IMR-90 (cell line): ENCODE measurements at regions not wholly inside any gene's neighbourhood (a gene's known extent, or its start where the extent isn't known, plus 50 kb on each side); places are given as distances from the start of the nearest gene placed in this dataset.

Experiments
- ATAC-seq: fragments of 200-7000 bp; cut with Tn5 transposase; 2 replicates; pipeline ENCODE4 v1.9.1; 2020; ENCODE audit warnings: low read depth, mild to moderate bottlenecking, moderate library complexity
- BruUV-seq: library from RNA; stranded (reverse); fragments of 400-500 nt; replicated peaks from 2 replicates; lab custom pipeline; 2021; lab: Mats Ljungman, UMichigan
- CTCF ChIA-PET: fragments of 300-600 bp; formaldehyde crosslinking; extraction: SDS; loops from one replicate; lab custom pipeline; 2021; ENCODE audit warnings: antibody characterized with exemption; lab: Yijun Ruan, JAX
- POLR2A ChIA-PET: fragments of 300-600 bp; sonication (Branson Sonifier 250); formaldehyde crosslinking; loops from one replicate; lab custom pipeline; 2022; ENCODE audit warnings: antibody characterized with exemption; ENCODE audit not compliant: unreplicated experiment; lab: Charles Lee
- DNase-seq: peaks from one replicate; pipeline ENCODE4 v3.0.0; 2013
- H2AFZ ChIP-seq: replicated peaks from 2 replicates; pipeline ENCODE3; 2013; ENCODE audit warnings: low read length, mild to moderate bottlenecking; ENCODE audit not compliant: poor library complexity
- H2AK5ac ChIP-seq: 2 replicates; pipeline ENCODE4 v1.6.1; 2013; ENCODE audit warnings: low read depth, low read length, inconsistent platforms
- H2AK9ac ChIP-seq: replicated peaks from 2 replicates; pipeline ENCODE3; 2013; ENCODE audit warnings: mild to moderate bottlenecking, low read depth, low read length, moderate library complexity; ENCODE audit not compliant: poor library complexity
- H2BK120ac ChIP-seq: 2 replicates; pipeline ENCODE4 v1.6.1; 2013; ENCODE audit warnings: low read depth, low read length, inconsistent platforms
- H2BK15ac ChIP-seq: 3 replicates; pipeline ENCODE4 v1.6.1; 2013; ENCODE audit warnings: low read depth, low read length, inconsistent platforms
- H2BK20ac ChIP-seq: 2 replicates; pipeline ENCODE4 v1.6.1; 2013; ENCODE audit warnings: low read depth, mild to moderate bottlenecking, inconsistent platforms, low read length, moderate library complexity
- H2BK5ac ChIP-seq: 2 replicates; pipeline ENCODE4 v1.6.1; 2013; ENCODE audit warnings: mild to moderate bottlenecking, low read depth, low read length, inconsistent platforms; ENCODE audit not compliant: poor library complexity, severe bottlenecking
- H3K14ac ChIP-seq: replicated peaks from 2 replicates; pipeline ENCODE4 v1.6.1; 2013; ENCODE audit warnings: low read depth, low read length, inconsistent platforms
- H3K18ac ChIP-seq: 2 replicates; pipeline ENCODE4 v1.6.1; 2013; ENCODE audit warnings: low read depth, low read length, control low read depth
- H3K23ac ChIP-seq: 2 replicates; pipeline ENCODE4 v1.6.1; 2013; ENCODE audit warnings: low read depth, low read length, inconsistent platforms
- H3K27ac ChIP-seq: 2 replicates; pipeline ENCODE4 v1.5.1; 2013; ENCODE audit warnings: mild to moderate bottlenecking, control low read depth, low read length; ENCODE audit not compliant: insufficient read depth
- H3K27me3 ChIP-seq: 2 replicates; pipeline ENCODE4 v1.6.1; 2013; ENCODE audit warnings: low read length; ENCODE audit not compliant: control insufficient read depth, insufficient read depth
- H3K36me3 ChIP-seq: 2 replicates; pipeline ENCODE4 v1.6.1; 2013; ENCODE audit warnings: low read length, mixed read lengths; ENCODE audit not compliant: control insufficient read depth, insufficient read depth
- H3K4ac ChIP-seq: 2 replicates; pipeline ENCODE4 v1.6.1; 2013; ENCODE audit warnings: low read depth, low read length, inconsistent platforms
- H3K4me1 ChIP-seq: 2 replicates; pipeline ENCODE4 v1.6.1; 2013; ENCODE audit warnings: low read length, mixed read lengths; ENCODE audit not compliant: control insufficient read depth, insufficient read depth
- H3K4me2 ChIP-seq: 2 replicates; pipeline ENCODE4 v1.6.1; 2013; ENCODE audit warnings: low read depth, mild to moderate bottlenecking, control low read depth, low read length, moderate library complexity
- H3K4me3 ChIP-seq: 2 replicates; pipeline ENCODE4 v1.5.1; 2013; ENCODE audit warnings: low read depth, mild to moderate bottlenecking, control low read depth, low read length, moderate library complexity; ENCODE audit not compliant: insufficient read depth
- H3K56ac ChIP-seq: 2 replicates; pipeline ENCODE4 v1.6.1; 2013; ENCODE audit warnings: low read length, inconsistent platforms; ENCODE audit not compliant: insufficient read depth; ENCODE audit errors: extremely low read depth
- H3K79me1 ChIP-seq, 2 experiments: 2 replicates each; pipeline ENCODE4 v1.6.1; 2013; ENCODE audit warnings: low read length in 2 of 2, inconsistent platforms in 1 of 2, low read depth in 1 of 2
- H3K9ac ChIP-seq: 2 replicates; pipeline ENCODE4 v1.6.1; 2013; ENCODE audit warnings: low read depth, low read length, control low read depth
- H3K9me1 ChIP-seq: 2 replicates; pipeline ENCODE4 v1.6.1; 2013; ENCODE audit warnings: low read length, inconsistent platforms; ENCODE audit not compliant: insufficient read depth
- H3K9me3 ChIP-seq: 2 replicates; pipeline ENCODE4 v1.6.1; 2013; ENCODE audit warnings: low read length; ENCODE audit not compliant: control insufficient read depth, insufficient read depth
- H4K20me1 ChIP-seq: 2 replicates; pipeline ENCODE4 v1.6.1; 2013; ENCODE audit warnings: low read length, inconsistent platforms; ENCODE audit not compliant: insufficient read depth
- H4K5ac ChIP-seq: 2 replicates; pipeline ENCODE4 v1.6.1; 2013; ENCODE audit warnings: mild to moderate bottlenecking, low read depth, low read length, control low read depth
- H4K8ac ChIP-seq, 2 experiments: 2 replicates each; pipeline ENCODE4 v1.6.1; 2013; ENCODE audit warnings: low read depth in 2 of 2, low read length in 2 of 2, control low read depth in 1 of 2, inconsistent platforms in 1 of 2
- H4K91ac ChIP-seq: 2 replicates; pipeline ENCODE4 v1.6.1; 2013; ENCODE audit warnings: low read depth, low read length, inconsistent platforms; ENCODE audit not compliant: insufficient read depth
- BHLHE40 ChIP-seq: fragments of 150-350 bp; IDR thresholded peaks from 2 replicates; pipeline ENCODE4 v1.6.1; 2016; ENCODE audit warnings: mild to moderate bottlenecking, low read depth, low read length
- CEBPB ChIP-seq: IDR thresholded peaks from 2 replicates; pipeline ENCODE4 v1.6.1; 2012; ENCODE audit warnings: low read depth, low read length, improper control_type of control experiment
- CHD1 ChIP-seq: IDR thresholded peaks from 2 replicates; pipeline ENCODE4 v1.6.1; 2012; ENCODE audit warnings: low read depth, low read length, improper control_type of control experiment
- ELK1 ChIP-seq: fragments of 150-350 bp; IDR thresholded peaks from 2 replicates; pipeline ENCODE4 v1.6.1; 2016; ENCODE audit warnings: low read depth, mild to moderate bottlenecking, low read length, moderate library complexity, borderline replicate concordance
- FOS ChIP-seq: fragments of 150-350 bp; IDR thresholded peaks from 2 replicates; pipeline ENCODE4 v1.6.1; 2016; ENCODE audit warnings: low read depth, low read length
- MAFK ChIP-seq: IDR thresholded peaks from 2 replicates; pipeline ENCODE4 v1.6.1; 2012; ENCODE audit warnings: low read depth, low read length, improper control_type of control experiment
- MAZ ChIP-seq: IDR thresholded peaks from 2 replicates; pipeline ENCODE4 v1.6.1; 2012; ENCODE audit warnings: low read depth, mild to moderate bottlenecking, low read length, improper control_type of control experiment, moderate library complexity, borderline replicate concordance
- MXI1 ChIP-seq: IDR thresholded peaks from 2 replicates; pipeline ENCODE4 v1.6.1; 2012; ENCODE audit warnings: low read depth, mild to moderate bottlenecking, low read length, moderate library complexity, borderline replicate concordance
- NFE2L2 ChIP-seq: fragments of 150-350 bp; IDR thresholded peaks from 2 replicates; pipeline ENCODE4 v1.6.1; 2016; ENCODE audit warnings: low read depth, mild to moderate bottlenecking, low read length
- POLR2A ChIP-seq: IDR thresholded peaks from 2 replicates; pipeline ENCODE4 v1.6.1; 2012; ENCODE audit warnings: mild to moderate bottlenecking, low read depth, low read length
- RAD21 ChIP-seq: IDR thresholded peaks from 2 replicates; pipeline ENCODE4 v1.6.1; 2012; ENCODE audit warnings: low read length, improper control_type of control experiment
- RCOR1 ChIP-seq: IDR thresholded peaks from 2 replicates; pipeline ENCODE4 v1.6.1; 2012; ENCODE audit warnings: mild to moderate bottlenecking, low read length, improper control_type of control experiment; ENCODE audit not compliant: insufficient replicate concordance
- RFX5 ChIP-seq: IDR thresholded peaks from 2 replicates; pipeline ENCODE4 v1.8.0; 2012; ENCODE audit warnings: low read depth, mild to moderate bottlenecking, low read length, moderate library complexity
- SMC3 ChIP-seq: fragments of 150-350 bp; IDR thresholded peaks from 2 replicates; pipeline ENCODE4 v1.6.1; 2016; ENCODE audit warnings: low read depth, mild to moderate bottlenecking, antibody characterized with exemption, low read length, moderate library complexity
- dilution Hi-C: fragments of 300-500 bp; cut with HindIII; formaldehyde crosslinking; loops from one replicate; pipeline ENCODE4 v1.14.3; 2018; ENCODE audit warnings: low sequenced_read_pairs; ENCODE audit not compliant: unreplicated experiment
- in situ Hi-C: fragments of 300-500 bp; cut with MboI; formaldehyde crosslinking; loops from 3 replicates; pipeline ENCODE4 v1.14.3; 2019; ENCODE audit warnings: low sequenced_read_pairs, inconsistent platforms, mixed read lengths
- intact Hi-C: fragments of 100-400 bp; cut with micrococcal nuclease; formaldehyde crosslinking; loops from 2 replicates; pipeline ENCODE4 v1.10.0; 2022
- TF ChIP-seq, protein P1 (sequence below): fragments of 150-350 bp; IDR thresholded peaks from 2 replicates; pipeline ENCODE4 v1.6.1; 2017; ENCODE audit warnings: mild to moderate bottlenecking, antibody characterized with exemption, low read length, low read depth
- TF ChIP-seq, protein P2 (sequence below): conservative IDR thresholded peaks from 2 replicates; pipeline ENCODE4 v1.5.1; 2012; ENCODE audit warnings: mild to moderate bottlenecking, low read depth, low read length, improper control_type of control experiment

GRCh38 chr6:48378884-48379407 is 267.9 kb upstream of the PTCHD4 start:
- no peak overlapping the region for H2AFZ ChIP-seq
- no peak overlapping the region for H2BK120ac ChIP-seq
- H2BK20ac ChIP-seq: no peak overlapping the region
- no peaks in the 10 kb centered on the region for H3K79me1 ChIP-seq
- no peak overlapping the region for H2AK9ac ChIP-seq
- no peak overlapping the region for H4K8ac ChIP-seq
- BruUV-seq: no TSS peak
- no peak overlapping the region for H3K27ac ChIP-seq
- H3K4me3 ChIP-seq: no peak overlapping the region
- no peak overlapping the region for H3K23ac ChIP-seq
- no peak for TF ChIP-seq MAFK
- no peak for TF ChIP-seq FOS
- no peak for TF ChIP-seq MAZ
- TF ChIP-seq BHLHE40: no peak
- no peak for TF ChIP-seq MXI1
- TF ChIP-seq SMC3: no peak
- TF ChIP-seq ELK1: no peak
- no peak for TF ChIP-seq RFX5
- no peak for TF ChIP-seq CEBPB
- TF ChIP-seq, protein P1, sequence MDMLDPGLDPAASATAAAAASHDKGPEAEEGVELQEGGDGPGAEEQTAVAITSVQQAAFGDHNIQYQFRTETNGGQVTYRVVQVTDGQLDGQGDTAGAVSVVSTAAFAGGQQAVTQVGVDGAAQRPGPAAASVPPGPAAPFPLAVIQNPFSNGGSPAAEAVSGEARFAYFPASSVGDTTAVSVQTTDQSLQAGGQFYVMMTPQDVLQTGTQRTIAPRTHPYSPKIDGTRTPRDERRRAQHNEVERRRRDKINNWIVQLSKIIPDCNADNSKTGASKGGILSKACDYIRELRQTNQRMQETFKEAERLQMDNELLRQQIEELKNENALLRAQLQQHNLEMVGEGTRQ: no peak
- TF ChIP-seq, protein P2, sequence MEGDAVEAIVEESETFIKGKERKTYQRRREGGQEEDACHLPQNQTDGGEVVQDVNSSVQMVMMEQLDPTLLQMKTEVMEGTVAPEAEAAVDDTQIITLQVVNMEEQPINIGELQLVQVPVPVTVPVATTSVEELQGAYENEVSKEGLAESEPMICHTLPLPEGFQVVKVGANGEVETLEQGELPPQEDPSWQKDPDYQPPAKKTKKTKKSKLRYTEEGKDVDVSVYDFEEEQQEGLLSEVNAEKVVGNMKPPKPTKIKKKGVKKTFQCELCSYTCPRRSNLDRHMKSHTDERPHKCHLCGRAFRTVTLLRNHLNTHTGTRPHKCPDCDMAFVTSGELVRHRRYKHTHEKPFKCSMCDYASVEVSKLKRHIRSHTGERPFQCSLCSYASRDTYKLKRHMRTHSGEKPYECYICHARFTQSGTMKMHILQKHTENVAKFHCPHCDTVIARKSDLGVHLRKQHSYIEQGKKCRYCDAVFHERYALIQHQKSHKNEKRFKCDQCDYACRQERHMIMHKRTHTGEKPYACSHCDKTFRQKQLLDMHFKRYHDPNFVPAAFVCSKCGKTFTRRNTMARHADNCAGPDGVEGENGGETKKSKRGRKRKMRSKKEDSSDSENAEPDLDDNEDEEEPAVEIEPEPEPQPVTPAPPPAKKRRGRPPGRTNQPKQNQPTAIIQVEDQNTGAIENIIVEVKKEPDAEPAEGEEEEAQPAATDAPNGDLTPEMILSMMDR: no peak
- no peak for TF ChIP-seq NFE2L2
- TF ChIP-seq POLR2A: no peak
- TF ChIP-seq RCOR1: no peak
- TF ChIP-seq CHD1: no peak
- no peak for TF ChIP-seq RAD21
- no peaks in the 10 kb centered on the region for H3K27me3 ChIP-seq
- no peak overlapping the region for H2BK15ac ChIP-seq
- in situ Hi-C loops (no loop called here), intact Hi-C loops (no loop called here), dilution Hi-C loops (no loop called here)
- H3K9me1 ChIP-seq: no peaks in the 10 kb centered on the region
- no peak overlapping the region for H3K9ac ChIP-seq
- H3K14ac ChIP-seq: no peak overlapping the region
- H4K91ac ChIP-seq: no peak overlapping the region
- CTCF ChIA-PET: no interaction called here
- no peak overlapping the region for H3K56ac ChIP-seq
- H4K20me1 ChIP-seq: no peaks in the 10 kb centered on the region
- no peak overlapping the region for H4K5ac ChIP-seq
- H3K18ac ChIP-seq: no peak overlapping the region
- DNase-seq (no peak), ATAC-seq (no peak)
- POLR2A ChIA-PET: no interaction called here
- H3K4ac ChIP-seq: no peak overlapping the region
- H3K9me3 ChIP-seq: no peaks in the 10 kb centered on the region
- no peaks in the 10 kb centered on the region for H3K36me3 ChIP-seq
- no peak overlapping the region for H3K4me2 ChIP-seq
- no peak overlapping the region for H2BK5ac ChIP-seq
- no peaks in the 10 kb centered on the region for H3K4me1 ChIP-seq
- H2AK5ac ChIP-seq: no peak overlapping the region
